C4-2B (cell line): ENCODE measurements at regions not wholly inside any gene's neighbourhood (a gene's known extent, or its start where the extent isn't known, plus 50 kb on each side); places are given as distances from the start of the nearest gene placed in this dataset.

Experiments used
- H3K27ac ChIP-seq: fragments of 450-650 bp; 2 replicates; pipeline ENCODE4 v1.5.1; 2017
- CTCF ChIP-seq: fragments of 450-650 bp; conservative IDR thresholded peaks from 2 replicates; pipeline ENCODE4 v1.5.1; 2017; ENCODE audit warnings: mild to moderate bottlenecking
- ZFX ChIP-seq: fragments of 450-650 bp; IDR thresholded peaks from 2 replicates; pipeline ENCODE4 v1.6.1; 2017

GRCh38 chr7:25619381-25619780 lies 391.1 kb upstream of the NPVF start:
- TF ChIP-seq CTCF = no peak
- TF ChIP-seq ZFX = no peak

GRCh38 chr7:25619963-25620799 lies 391.9 kb upstream of the NPVF start:
- H3K27ac ChIP-seq = peak overlapping the region; percentile 93
- TF ChIP-seq CTCF (no peak), ZFX (no peak; the same call in 1 of the 2 replicates)

More at GRCh38 chr7:25619381-25619780, 391.1 kb upstream of the NPVF start:
- no peak overlapping the region for H3K27ac ChIP-seq

GRCh38 chr7:25621993-25622392 lies 393.7 kb upstream of the NPVF start:
- peak overlapping the region; percentile 54; the same call in 1 of the 2 replicates for H3K27ac ChIP-seq
- no peak for TF ChIP-seq ZFX
- TF ChIP-seq CTCF = no peak

GRCh38 chr7:25622695-25623094 lies 394.4 kb upstream of the NPVF start:
- H3K27ac ChIP-seq = no peak overlapping the region; the same call in 1 of the 2 replicates

GRCh38 chr7:25624051-25624450 lies 395.8 kb upstream of the NPVF start:
- TF ChIP-seq ZFX = no peak
- no peak for TF ChIP-seq CTCF
- H3K27ac ChIP-seq = no peak overlapping the region

More at GRCh38 chr7:25622695-25623094, 394.4 kb upstream of the NPVF start:
- no peak for TF ChIP-seq CTCF
- TF ChIP-seq ZFX = no peak

GRCh38 chr7:25624833-25625232 lies 396.5 kb upstream of the NPVF start:
- TF ChIP-seq CTCF = no peak
- no peak for TF ChIP-seq ZFX

GRCh38 chr7:25625306-25625992 lies 397.2 kb upstream of the NPVF start:
- H3K27ac ChIP-seq = no peak overlapping the region
- TF ChIP-seq ZFX (no peak), CTCF (no peak)

More at GRCh38 chr7:25624833-25625232, 396.5 kb upstream of the NPVF start:
- no peak overlapping the region for H3K27ac ChIP-seq
